A549 (cell line): ENCODE measurements at regions not wholly inside any gene's neighbourhood (a gene's known extent, or its start where the extent isn't known, plus 50 kb on each side); places are given as distances from the start of the nearest gene placed in this dataset.

Experiments
- EP300 ChIP-seq, 2 experiments: fragments of >200 bp; sonication (Bioruptor Twin); formaldehyde crosslinking; IDR thresholded peaks; 2 replicates in 1 of 2; 3 replicates in 1 of 2; pipeline ENCODE4 v1.6.1; 2016 to 2017
- HDAC2 ChIP-seq: fragments of 200-600 bp; sonication (generic); IDR thresholded peaks from 2 replicates; pipeline ENCODE4 v1.6.1; 2016
- RNF2 ChIP-seq: fragments of 200-600 bp; sonication (generic); IDR thresholded peaks from 2 replicates; pipeline ENCODE4 v1.6.1; 2016; ENCODE audit warnings: low read depth, mild to moderate bottlenecking, antibody characterized with exemption, moderate library complexity, borderline replicate concordance

DNA sequence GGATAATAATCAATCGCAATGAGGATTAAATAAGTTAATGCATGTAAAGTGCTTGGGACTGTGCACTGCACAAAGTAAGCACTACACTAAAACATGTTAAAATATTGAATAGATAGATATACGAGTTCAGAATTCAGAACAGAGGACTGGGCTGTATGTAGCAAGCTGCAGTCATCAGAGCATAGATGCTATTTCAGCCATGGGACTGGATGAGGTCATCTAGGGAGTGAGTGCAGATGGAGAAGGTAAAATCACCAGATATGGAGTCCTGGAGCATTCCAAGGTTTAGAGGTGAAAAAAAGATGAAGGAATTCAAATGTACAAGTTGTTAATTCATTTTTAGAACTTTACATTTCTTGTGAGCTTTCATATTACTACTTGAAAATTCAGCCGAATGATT is 347.5 kb upstream of the DDI1 start:
- TF ChIP-seq RNF2: no peak
- no peak for TF ChIP-seq HDAC2
- no peak for TF ChIP-seq EP300 (IDR thresholded peaks at IDR 0.05)
